ENCODE measurements at regions not wholly inside any gene's neighbourhood (a gene's known extent, or its start where the extent isn't known, plus 50 kb on each side); places are given as distances from the start of the nearest gene placed in this dataset.
"Not testable (repeated sequence)": the region's sequence is repeated elsewhere in the genome, so short reads cannot be mapped to it uniquely, and the experiment has no call there.

DNA sequence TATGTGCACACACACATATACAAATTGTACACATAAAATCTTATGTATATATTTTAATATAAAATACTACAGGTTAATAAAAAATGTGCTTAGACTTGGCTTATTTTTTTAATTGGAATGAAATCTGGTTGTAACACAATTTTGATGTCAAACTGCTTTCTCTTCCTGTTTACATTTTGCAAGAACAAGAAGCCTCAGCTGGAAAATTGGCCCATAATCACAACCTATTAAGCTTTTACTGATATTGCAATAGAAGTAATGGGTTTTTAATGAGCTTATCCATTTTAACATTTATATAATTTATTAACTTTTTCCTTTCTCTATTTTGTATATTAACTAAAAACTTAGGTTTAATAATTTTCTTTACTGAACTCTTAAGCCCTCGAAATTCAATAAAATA, 165.9 kb downstream of the PCDH10 start:
- no peak overlapping the region for H3K27ac ChIP-seq
- no peak for TF ChIP-seq ZFX (IDR thresholded peaks at IDR 0.05; ENCODE audit: borderline replicate concordance)
- no peak for TF ChIP-seq CTCF (IDR thresholded peaks at IDR 0.05)

- H3K27ac ChIP-seq = no peak overlapping the region
- no peak for TF ChIP-seq ZFX (IDR thresholded peaks at IDR 0.05; ENCODE audit: borderline replicate concordance)
- TF ChIP-seq CTCF (IDR thresholded peaks at IDR 0.05) = no peak
Measured at GRCh38 chr4:133287396-133287795, 138.3 kb downstream of the PCDH10 start.

- no peak overlapping the region for H3K27ac ChIP-seq
- TF ChIP-seq CTCF (IDR thresholded peaks at IDR 0.05) (no peak), ZFX (IDR thresholded peaks at IDR 0.05; ENCODE audit: borderline replicate concordance) (no peak)
Measured at GRCh38 chr4:133278591-133278990, 129.5 kb downstream of the PCDH10 start.

DNA sequence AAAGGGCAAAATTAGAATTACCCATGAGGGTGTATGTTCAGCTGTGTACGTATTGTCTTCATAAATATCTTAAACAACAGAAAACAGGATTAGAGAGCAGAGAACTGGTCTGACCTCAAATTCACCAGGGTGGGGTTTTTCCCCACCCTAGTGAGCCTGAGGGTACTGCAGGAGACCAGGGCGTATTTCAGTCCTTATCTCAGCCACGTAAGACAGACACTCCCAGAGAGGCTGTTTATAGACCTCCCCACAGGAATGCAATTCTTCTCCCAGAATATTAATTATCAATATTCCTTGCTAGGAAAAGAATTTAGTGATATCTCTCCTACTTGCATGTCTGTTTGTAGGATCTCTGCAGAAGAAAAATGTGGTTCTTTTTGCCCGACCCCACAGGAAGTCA, 128.8 kb downstream of the PCDH10 start:
- H3K27ac ChIP-seq = not testable (repeated sequence)

GRCh38 chr4:133275246-133275645, 126.2 kb downstream of the PCDH10 start:
- TF ChIP-seq CTCF (IDR thresholded peaks at IDR 0.05) = no peak
- no peak for TF ChIP-seq ZFX (IDR thresholded peaks at IDR 0.05; ENCODE audit: borderline replicate concordance)
- no peak overlapping the region for H3K27ac ChIP-seq

GRCh38 chr4:133273401-133273800, 124.3 kb downstream of the PCDH10 start:
- no peak for TF ChIP-seq CTCF (IDR thresholded peaks at IDR 0.05)
- no peak for TF ChIP-seq ZFX (IDR thresholded peaks at IDR 0.05; ENCODE audit: borderline replicate concordance)

DNA sequence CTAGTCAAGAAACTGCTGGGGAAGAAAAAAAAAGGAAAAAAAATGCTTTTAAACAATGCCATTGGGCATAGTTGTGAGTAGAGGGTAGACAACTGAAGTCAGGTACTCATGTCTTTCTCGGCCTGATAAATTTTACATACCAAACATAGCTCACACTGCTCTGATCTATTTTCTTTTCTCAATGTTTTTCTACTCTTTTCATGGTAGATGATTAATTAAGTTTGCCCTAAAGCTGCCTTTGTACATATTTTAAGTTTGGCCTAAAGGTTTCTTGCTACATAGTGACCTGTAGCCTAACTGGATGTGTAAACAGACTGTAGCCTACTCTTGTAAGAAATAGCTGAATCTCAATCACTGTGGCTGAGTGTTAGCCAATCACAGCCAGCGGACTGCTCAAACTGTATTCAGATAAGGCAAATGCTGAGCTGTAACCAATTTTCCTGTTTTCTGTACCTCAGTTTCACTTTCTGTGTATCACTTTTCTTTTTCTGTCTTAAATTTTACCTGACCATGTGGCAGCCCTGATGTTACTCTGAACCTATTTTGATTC, 121.0 kb downstream of the PCDH10 start:
- no peak overlapping the region for H3K27ac ChIP-seq
- no peak for TF ChIP-seq CTCF (IDR thresholded peaks at IDR 0.05)
- TF ChIP-seq ZFX (IDR thresholded peaks at IDR 0.05; ENCODE audit: borderline replicate concordance) = no peak

More at GRCh38 chr4:133273401-133273800, 124.3 kb downstream of the PCDH10 start:
- 0 out of 2 replicates have a peak overlapping the region, but pooled peaks have one; percentile 10 for H3K27ac ChIP-seq

DNA sequence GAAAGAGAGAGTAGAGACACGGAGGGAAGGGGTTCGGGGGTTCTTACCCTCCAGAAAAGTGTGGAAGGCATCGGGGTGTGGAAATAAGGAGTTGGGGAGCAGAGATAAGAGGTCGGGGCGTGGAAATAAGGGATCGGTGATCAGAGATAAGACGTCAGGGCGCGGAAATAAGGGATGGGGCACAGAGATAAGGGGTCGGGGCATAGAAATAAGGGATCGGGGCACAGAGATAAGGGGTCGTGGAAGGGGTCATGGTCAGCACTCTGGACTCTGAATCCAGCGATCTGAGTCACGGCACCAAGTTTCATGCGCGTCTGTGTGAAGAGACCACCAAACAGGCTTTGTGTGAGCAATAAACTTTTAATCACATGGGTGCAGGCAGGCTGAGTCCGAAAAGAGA, 119.1 kb downstream of the PCDH10 start:
- TF ChIP-seq CTCF (IDR thresholded peaks at IDR 0.05) = no peak
- no peak for TF ChIP-seq ZFX (IDR thresholded peaks at IDR 0.05; ENCODE audit: borderline replicate concordance)
- no peak overlapping the region for H3K27ac ChIP-seq

DNA sequence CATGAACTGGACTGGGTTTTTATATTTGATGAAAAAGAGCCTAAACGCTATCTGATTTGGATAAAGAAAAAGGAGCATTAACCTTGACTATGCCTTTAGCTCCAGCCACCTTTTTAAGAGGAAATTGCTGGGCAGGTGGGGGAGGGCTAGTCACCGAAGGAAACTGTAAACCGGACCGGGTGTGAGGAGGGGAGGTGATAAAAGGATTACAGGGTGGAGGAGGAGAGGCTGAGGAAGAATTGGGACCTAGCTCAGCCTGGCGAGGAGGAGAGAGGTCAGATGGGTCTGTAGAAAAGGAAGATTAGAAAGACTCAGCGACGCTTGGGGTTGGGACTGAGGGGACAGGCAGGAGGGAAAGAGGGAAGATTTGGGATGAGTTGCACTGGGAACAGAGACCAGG, 118.4 kb downstream of the PCDH10 start:
- H3K27ac ChIP-seq = not testable (repeated sequence)

- H3K27ac ChIP-seq = not testable (repeated sequence)
Measured at GRCh38 chr4:133266966-133267365, 117.9 kb downstream of the PCDH10 start.

DNA sequence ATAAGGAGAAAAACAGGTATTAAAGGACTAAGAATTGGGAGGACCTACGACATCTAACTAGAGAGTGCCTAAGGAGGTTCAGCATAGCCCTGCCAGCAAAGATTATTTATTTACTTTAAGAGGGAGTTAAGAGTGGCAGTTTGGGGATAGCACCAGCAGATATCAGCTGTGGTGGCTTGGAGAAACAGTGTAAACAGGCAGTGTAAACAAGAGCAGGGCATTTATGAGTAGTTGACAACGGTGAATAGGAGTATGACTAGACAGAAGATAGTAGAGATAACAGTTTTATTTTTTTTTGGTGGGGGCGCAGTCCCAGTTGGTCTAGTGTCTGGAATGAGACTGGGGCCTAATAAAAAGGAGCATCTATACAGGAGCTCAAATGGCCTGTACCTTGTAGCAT, 115.2 kb downstream of the PCDH10 start:
- H3K27ac ChIP-seq = not testable (repeated sequence)

All from 22Rv1 (cell line).